ENCODE measurements at regions not wholly inside any gene's neighbourhood (a gene's known extent, or its start where the extent isn't known, plus 50 kb on each side); places are given as distances from the start of the nearest gene placed in this dataset.
A peak's percentile ranks its signal among the peaks of the same experiment; 100 is the strongest.

GRCh38 chr15:77749998-77750540, 117.4 kb upstream of the LINGO1 start:
- Histone ChIP-seq H3K9me3 (ENCODE audit: control insufficient read depth in 2 of 2, insufficient read depth in 1 of 2, low read depth in 1 of 2, low read length in 1 of 2) (no peaks in the 10 kb centered on the region), H3K27ac (ENCODE audit: low read depth in 1 of 3, low read length in 2 of 3) (no peak overlapping the region), H3K4me1 (ENCODE audit: control insufficient read depth in 3 of 3, insufficient read depth in 2 of 3, low read depth in 1 of 3, low read length in 2 of 3) (no peaks in the 10 kb centered on the region), H3K4me3 (ENCODE audit: low read depth in 1 of 3, low read length in 3 of 3) (no peak overlapping the region), H3K27me3 (ENCODE audit: control insufficient read depth in 3 of 3, insufficient read depth in 3 of 3, low read length in 3 of 3) (peaks cover 0 to 5% (median 0%) of the 10 kb centered on the region in 3 donors), H3K36me3 (ENCODE audit: control insufficient read depth in 3 of 3, insufficient read depth in 2 of 3, low read depth in 1 of 3, low read length in 3 of 3) (no peaks in the 10 kb centered on the region)
- WGBS, 3 donors: 76 to 83% (median 81%) methylated on average over 15 of the region's 15 CpGs
- FAIRE-seq: no peak
- DNase-seq: no peak

- peaks cover 0 to 5% (median 0%) of the 10 kb centered on the region in 3 donors for H3K27me3 ChIP-seq (ENCODE audit: control insufficient read depth in 3 of 3, insufficient read depth in 3 of 3, low read length in 3 of 3)
- no peak for FAIRE-seq
- no peak for DNase-seq
- H3K4me3 ChIP-seq (ENCODE audit: low read depth in 1 of 3, low read length in 3 of 3): no peak overlapping the region
- WGBS, 3 donors: 61 to 70% (median 62%) methylated on average over 6 of the region's 6 CpGs
- no peaks in the 10 kb centered on the region for H3K4me1 ChIP-seq (ENCODE audit: control insufficient read depth in 3 of 3, insufficient read depth in 2 of 3, low read depth in 1 of 3, low read length in 2 of 3)
- no peaks in the 10 kb centered on the region for H3K36me3 ChIP-seq (ENCODE audit: control insufficient read depth in 3 of 3, insufficient read depth in 2 of 3, low read depth in 1 of 3, low read length in 3 of 3)
- no peaks in the 10 kb centered on the region for H3K9me3 ChIP-seq (ENCODE audit: control insufficient read depth in 2 of 2, insufficient read depth in 1 of 2, low read depth in 1 of 2, low read length in 1 of 2)
- H3K27ac ChIP-seq (ENCODE audit: low read depth in 1 of 3, low read length in 2 of 3): no peak overlapping the region
These were observed 116.7 kb upstream of the LINGO1 start for GRCh38 chr15:77749236-77749997.

GRCh38 chr15:77748078-77749064, 115.7 kb upstream of the LINGO1 start:
- FAIRE-seq (no peak), DNase-seq (peak in 1 of 2 donors; percentile 11)
- 56 to 78% (median 59%) methylated on average over 10 of the region's 10 CpGs for WGBS, 3 donors

GRCh38 chr15:77747175-77748077, 114.7 kb upstream of the LINGO1 start:
- Histone ChIP-seq H3K9me3 (ENCODE audit: control insufficient read depth in 2 of 2, insufficient read depth in 1 of 2, low read depth in 1 of 2, low read length in 1 of 2) (no peaks in the 10 kb centered on the region), H3K36me3 (ENCODE audit: control insufficient read depth in 3 of 3, insufficient read depth in 2 of 3, low read depth in 1 of 3, low read length in 3 of 3) (no peaks in the 10 kb centered on the region), H3K27me3 (ENCODE audit: control insufficient read depth in 3 of 3, insufficient read depth in 3 of 3, low read length in 3 of 3) (no peaks in the 10 kb centered on the region), H3K4me1 (ENCODE audit: control insufficient read depth in 3 of 3, insufficient read depth in 2 of 3, low read depth in 1 of 3, low read length in 2 of 3) (no peaks in the 10 kb centered on the region), H3K27ac (ENCODE audit: low read depth in 1 of 3, low read length in 2 of 3) (no peak overlapping the region), H3K4me3 (ENCODE audit: low read depth in 1 of 3, low read length in 3 of 3) (no peak overlapping the region)
- FAIRE-seq (no peak), DNase-seq (no peak)
- WGBS, 3 donors: 21 to 38% (median 31%) methylated on average over 14 of the region's 14 CpGs

More at GRCh38 chr15:77748078-77749064, 115.7 kb upstream of the LINGO1 start:
- Histone ChIP-seq H3K4me3 (ENCODE audit: low read depth in 1 of 3, low read length in 3 of 3) (no peak overlapping the region), H3K27me3 (ENCODE audit: control insufficient read depth in 3 of 3, insufficient read depth in 3 of 3, low read length in 3 of 3) (peaks cover 0 to 5% (median 0%) of the 10 kb centered on the region in 3 donors), H3K36me3 (ENCODE audit: control insufficient read depth in 3 of 3, insufficient read depth in 2 of 3, low read depth in 1 of 3, low read length in 3 of 3) (no peaks in the 10 kb centered on the region), H3K9me3 (ENCODE audit: control insufficient read depth in 2 of 2, insufficient read depth in 1 of 2, low read depth in 1 of 2, low read length in 1 of 2) (no peaks in the 10 kb centered on the region), H3K27ac (ENCODE audit: low read depth in 1 of 3, low read length in 2 of 3) (no peak overlapping the region), H3K4me1 (ENCODE audit: control insufficient read depth in 3 of 3, insufficient read depth in 2 of 3, low read depth in 1 of 3, low read length in 2 of 3) (no peaks in the 10 kb centered on the region)

- no peaks in the 10 kb centered on the region for H3K36me3 ChIP-seq (ENCODE audit: control insufficient read depth in 3 of 3, insufficient read depth in 2 of 3, low read depth in 1 of 3, low read length in 3 of 3)
- WGBS, 3 donors: 69 to 73% (median 72%) methylated on average over 6 of the region's 6 CpGs
- H3K9me3 ChIP-seq (ENCODE audit: control insufficient read depth in 2 of 2, insufficient read depth in 1 of 2, low read depth in 1 of 2, low read length in 1 of 2): no peaks in the 10 kb centered on the region
- H3K4me3 ChIP-seq (ENCODE audit: low read depth in 1 of 3, low read length in 3 of 3): no peak overlapping the region
- no peak for DNase-seq
- no peak for FAIRE-seq
- no peaks in the 10 kb centered on the region for H3K27me3 ChIP-seq (ENCODE audit: control insufficient read depth in 3 of 3, insufficient read depth in 3 of 3, low read length in 3 of 3)
- no peaks in the 10 kb centered on the region for H3K4me1 ChIP-seq (ENCODE audit: control insufficient read depth in 3 of 3, insufficient read depth in 2 of 3, low read depth in 1 of 3, low read length in 2 of 3)
- H3K27ac ChIP-seq (ENCODE audit: low read depth in 1 of 3, low read length in 2 of 3): no peak overlapping the region
These were observed 113.8 kb upstream of the LINGO1 start for GRCh38 chr15:77746254-77747174.

GRCh38 chr15:77744398-77744797, 111.7 kb upstream of the LINGO1 start:
- Histone ChIP-seq H3K4me3 (ENCODE audit: low read depth in 1 of 3, low read length in 3 of 3) (no peak overlapping the region), H3K36me3 (ENCODE audit: control insufficient read depth in 3 of 3, insufficient read depth in 2 of 3, low read depth in 1 of 3, low read length in 3 of 3) (no peaks in the 10 kb centered on the region), H3K9me3 (ENCODE audit: control insufficient read depth in 2 of 2, insufficient read depth in 1 of 2, low read depth in 1 of 2, low read length in 1 of 2) (no peaks in the 10 kb centered on the region), H3K27me3 (ENCODE audit: control insufficient read depth in 3 of 3, insufficient read depth in 3 of 3, low read length in 3 of 3) (no peaks in the 10 kb centered on the region), H3K27ac (ENCODE audit: low read depth in 1 of 3, low read length in 2 of 3) (no peak overlapping the region), H3K4me1 (ENCODE audit: control insufficient read depth in 3 of 3, insufficient read depth in 2 of 3, low read depth in 1 of 3, low read length in 2 of 3) (no peaks in the 10 kb centered on the region)
- DNase-seq: no peak
- WGBS, 3 donors: 79 to 92% (median 87%) methylated on average over 6 of the region's 6 CpGs
- FAIRE-seq: no peak

GRCh38 chr15:77742570-77742969, 109.9 kb upstream of the LINGO1 start:
- no peak for DNase-seq
- Histone ChIP-seq H3K36me3 (ENCODE audit: control insufficient read depth in 3 of 3, insufficient read depth in 2 of 3, low read depth in 1 of 3, low read length in 3 of 3) (no peaks in the 10 kb centered on the region), H3K4me3 (ENCODE audit: low read depth in 1 of 3, low read length in 3 of 3) (no peak overlapping the region), H3K4me1 (ENCODE audit: control insufficient read depth in 3 of 3, insufficient read depth in 2 of 3, low read depth in 1 of 3, low read length in 2 of 3) (no peaks in the 10 kb centered on the region), H3K27ac (ENCODE audit: low read depth in 1 of 3, low read length in 2 of 3) (no peak overlapping the region), H3K27me3 (ENCODE audit: control insufficient read depth in 3 of 3, insufficient read depth in 3 of 3, low read length in 3 of 3) (peaks cover 0 to 6% (median 0%) of the 10 kb centered on the region in 3 donors), H3K9me3 (ENCODE audit: control insufficient read depth in 2 of 2, insufficient read depth in 1 of 2, low read depth in 1 of 2, low read length in 1 of 2) (no peaks in the 10 kb centered on the region)
- 55 to 63% (median 62%) methylated on average over 4 of the region's 4 CpGs for WGBS, 3 donors
- FAIRE-seq: no peak
